ENCODE measurements at regions not wholly inside any gene's neighbourhood (a gene's known extent, or its start where the extent isn't known, plus 50 kb on each side); places are given as distances from the start of the nearest gene placed in this dataset.

GRCh38 chr13:46962281-46962941, 65.6 kb upstream of the HTR2A start:
- TF ChIP-seq EZH2 (IDR thresholded peaks at IDR 0.05; ENCODE audit: borderline replicate concordance, low read depth, low read length, severe bottlenecking) (no peak), CTCF (IDR thresholded peaks at IDR 0.05; ENCODE audit: extremely low read depth in 1 of 2, insufficient read depth in 1 of 2, low read depth in 1 of 2, low read length in 2 of 2) (no peak), POLR2A (IDR thresholded peaks at IDR 0.05; ENCODE audit: low read depth, low read length) (no peak), POLR2AphosphoS5 (IDR thresholded peaks at IDR 0.05; ENCODE audit: insufficient read depth, low read depth, low read length) (no peak), MAX (IDR thresholded peaks at IDR 0.05; ENCODE audit: insufficient read depth, insufficient read length) (no peak), MYC (IDR thresholded peaks at IDR 0.05; ENCODE audit: low read depth, low read length) (no peak), JUN (IDR thresholded peaks at IDR 0.05; ENCODE audit: borderline replicate concordance, insufficient read depth, insufficient read length, low read depth) (no peak), FOS (IDR thresholded peaks at IDR 0.05; ENCODE audit: borderline replicate concordance, insufficient read depth, low read length) (no peak)
